GM06990 (cell line): ENCODE measurements at regions not wholly inside any gene's neighbourhood (a gene's known extent, or its start where the extent isn't known, plus 50 kb on each side); places are given as distances from the start of the nearest gene placed in this dataset.

Experiments
- DNase-seq: peaks from one replicate; pipeline ENCODE4 v3.0.0-alpha.2; 2011; ENCODE audit not compliant: insufficient read length; ENCODE audit errors: extremely low read depth
- H3K27me3 ChIP-seq: replicated peaks from 2 replicates; pipeline ENCODE4 v1.6.0; 2011; ENCODE audit warnings: low read length; ENCODE audit not compliant: control insufficient read depth, insufficient read depth
- H3K36me3 ChIP-seq: 2 replicates; pipeline ENCODE4 v1.5.1; 2011; ENCODE audit warnings: low read length; ENCODE audit not compliant: control insufficient read depth, insufficient read depth
- H3K4me3 ChIP-seq: replicated peaks from 2 replicates; pipeline ENCODE4 v1.5.1; 2011; ENCODE audit warnings: low read depth, mild to moderate bottlenecking, control low read depth, low read length
- CTCF ChIP-seq: IDR thresholded peaks from 2 replicates; pipeline ENCODE4 v1.5.1; 2011; ENCODE audit warnings: low read length, control low read depth, mild to moderate bottlenecking, inconsistent platforms; ENCODE audit not compliant: insufficient read depth, poor library complexity, severe bottlenecking

DNA sequence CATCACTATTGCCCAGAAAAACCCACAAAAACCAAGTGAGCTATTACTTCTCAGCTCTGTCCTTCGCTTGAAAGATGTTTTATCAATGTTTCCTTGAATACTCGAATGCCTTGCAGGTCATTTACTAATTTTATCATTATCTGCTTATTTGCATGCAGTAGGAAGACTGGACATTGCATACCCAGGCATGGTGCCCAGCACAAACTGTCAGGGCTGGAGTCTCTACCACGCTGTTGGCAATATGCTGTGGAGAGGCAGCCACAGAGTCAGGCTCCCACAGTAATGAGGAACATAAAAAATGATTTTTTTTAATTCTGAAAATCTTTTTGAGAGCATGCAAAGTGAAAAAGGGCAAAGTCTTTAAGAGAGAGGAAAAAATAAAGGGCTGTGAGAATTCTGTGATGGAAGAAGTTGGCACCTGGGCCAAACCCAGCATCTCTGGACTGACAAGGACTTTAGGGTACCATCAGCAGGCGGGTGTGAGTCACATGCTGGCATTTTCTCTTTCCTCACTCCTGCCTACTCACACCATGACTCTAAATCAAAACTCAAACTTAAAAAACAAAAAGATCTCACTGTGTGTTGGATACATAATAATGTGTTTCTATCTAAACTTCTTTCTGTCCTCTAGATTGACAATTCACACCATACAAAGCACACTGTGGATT is 709.8 kb upstream of the FANCL start:
- no peak overlapping the region for H3K4me3 ChIP-seq
- no peak for TF ChIP-seq CTCF
- H3K27me3 ChIP-seq = no peaks in the 10 kb centered on the region
- H3K36me3 ChIP-seq = no peaks in the 10 kb centered on the region
- DNase-seq = no peak

- H3K36me3 ChIP-seq = no peaks in the 10 kb centered on the region
- DNase-seq = no peak
- TF ChIP-seq CTCF = no peak
- H3K4me3 ChIP-seq = no peak overlapping the region
- no peaks in the 10 kb centered on the region for H3K27me3 ChIP-seq
These were observed 698.3 kb upstream of the FANCL start for GRCh38 chr2:58939388-58939787.

GRCh38 chr2:58938988-58939387 is 697.9 kb upstream of the FANCL start:
- no peaks in the 10 kb centered on the region for H3K27me3 ChIP-seq
- no peak for DNase-seq
- no peaks in the 10 kb centered on the region for H3K36me3 ChIP-seq
- no peak for TF ChIP-seq CTCF
- no peak overlapping the region for H3K4me3 ChIP-seq

GRCh38 chr2:58932801-58933200 is 691.7 kb upstream of the FANCL start:
- TF ChIP-seq CTCF = no peak
- Histone ChIP-seq H3K36me3 (no peaks in the 10 kb centered on the region), H3K4me3 (no peak overlapping the region), H3K27me3 (no peaks in the 10 kb centered on the region; the same call in 1 of the 2 replicates)
- DNase-seq = no peak

DNA sequence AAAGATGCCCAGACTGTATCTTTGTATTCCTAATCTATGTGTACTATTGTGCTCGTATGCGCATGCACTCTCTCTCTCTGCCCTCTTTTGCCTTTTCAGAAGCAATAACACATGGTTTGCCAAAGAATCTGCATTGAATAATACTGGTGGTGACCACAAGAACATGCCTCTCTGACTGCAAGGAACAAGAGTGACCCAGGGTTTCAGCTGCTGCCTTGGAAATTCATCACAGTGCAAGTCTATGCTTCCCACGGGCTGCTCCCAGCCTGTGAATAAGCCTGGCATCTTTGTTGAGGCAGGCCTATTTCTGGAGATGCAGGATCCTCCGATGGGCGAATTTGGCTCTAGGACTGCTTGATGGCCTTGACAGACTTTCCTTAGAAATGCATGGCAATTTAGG is 689.4 kb upstream of the FANCL start:
- no peak for DNase-seq
- TF ChIP-seq CTCF = no peak
- Histone ChIP-seq H3K4me3 (no peak overlapping the region), H3K27me3 (no peaks in the 10 kb centered on the region; the same call in 1 of the 2 replicates), H3K36me3 (no peaks in the 10 kb centered on the region)

DNA sequence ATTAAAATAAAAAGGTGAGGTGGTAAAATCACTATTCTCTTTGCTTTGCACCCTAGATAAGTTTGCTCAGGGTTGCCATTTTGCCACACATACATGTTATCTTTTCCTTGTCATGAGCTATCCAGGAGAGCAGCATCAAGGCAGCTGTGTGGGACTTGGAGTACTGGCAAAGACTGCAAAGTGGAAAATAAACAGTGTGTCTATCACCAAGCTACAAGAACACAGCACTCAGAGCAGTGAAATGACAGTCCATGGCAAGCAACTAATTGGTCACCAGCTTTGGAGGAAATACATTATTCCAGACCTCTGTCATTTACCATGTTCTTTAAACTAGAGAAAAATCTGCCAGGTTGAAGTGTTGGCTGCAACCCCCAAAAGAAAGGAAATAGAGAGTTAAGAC is 687.8 kb upstream of the FANCL start:
- H3K36me3 ChIP-seq = no peaks in the 10 kb centered on the region
- H3K27me3 ChIP-seq = no peaks in the 10 kb centered on the region; the same call in 1 of the 2 replicates
- DNase-seq = no peak
- no peak for TF ChIP-seq CTCF
- no peak overlapping the region for H3K4me3 ChIP-seq
